PFSK-1 (cell line): ENCODE measurements at regions not wholly inside any gene's neighbourhood (a gene's known extent, or its start where the extent isn't known, plus 50 kb on each side); places are given as distances from the start of the nearest gene placed in this dataset.

Source experiments
- FOXP2 ChIP-seq: optimal IDR thresholded peaks from 2 replicates; pipeline ENCODE3; 2011; ENCODE audit warnings: borderline replicate concordance, control low read depth, inconsistent platforms; ENCODE audit not compliant: insufficient read depth; ENCODE audit errors: extremely low read length, extremely low read depth
- POLR2AphosphoS5 ChIP-seq: IDR thresholded peaks from 2 replicates; pipeline ENCODE4 v1.6.1; 2012; ENCODE audit warnings: low read depth, mild to moderate bottlenecking, control low read depth, low read length, moderate library complexity
- REST ChIP-seq, 2 experiments: IDR thresholded peaks; 2 replicates each; pipeline versions ENCODE4 v1.6.1 to v1.8.0; 2011 to 2012; ENCODE audit warnings: low read depth in 2 of 2, low read length in 2 of 2, control low read depth in 1 of 2, inconsistent platforms in 1 of 2, mild to moderate bottlenecking in 1 of 2, moderate library complexity in 1 of 2; ENCODE audit not compliant: insufficient read depth in 1 of 2
- SIN3A ChIP-seq: IDR thresholded peaks from 2 replicates; pipeline ENCODE4 v1.6.1; 2012; ENCODE audit warnings: mild to moderate bottlenecking, low read length, moderate library complexity, borderline replicate concordance; ENCODE audit not compliant: insufficient read depth
- TAF1 ChIP-seq: IDR thresholded peaks from 2 replicates; pipeline ENCODE4 v1.6.1; 2012; ENCODE audit warnings: low read length, control low read depth, borderline replicate concordance; ENCODE audit not compliant: insufficient read depth

GRCh38 chr2:164053021-164053420 lies 317.2 kb upstream of the FIGN start:
- TF ChIP-seq SIN3A: no peak
- TF ChIP-seq TAF1: no peak
- no peak for TF ChIP-seq REST (IDR thresholded peaks at IDR 0.05; ENCODE audit: insufficient read depth in 1 of 2, low read depth in 2 of 2, low read length in 2 of 2)
- no peak for TF ChIP-seq FOXP2
- no peak for TF ChIP-seq POLR2AphosphoS5

- no peak for TF ChIP-seq SIN3A
- no peak for TF ChIP-seq POLR2AphosphoS5
- no peak for TF ChIP-seq FOXP2
- TF ChIP-seq TAF1: no peak
- no peak for TF ChIP-seq REST (IDR thresholded peaks at IDR 0.05; ENCODE audit: insufficient read depth in 1 of 2, low read depth in 2 of 2, low read length in 2 of 2)
Measured at GRCh38 chr2:164052006-164052405, 316.2 kb upstream of the FIGN start.

GRCh38 chr2:164048729-164049128 lies 312.9 kb upstream of the FIGN start:
- no peak for TF ChIP-seq SIN3A
- TF ChIP-seq TAF1: no peak
- TF ChIP-seq FOXP2: no peak

GRCh38 chr2:164046040-164046439 lies 310.2 kb upstream of the FIGN start:
- TF ChIP-seq SIN3A (no peak), TAF1 (no peak), FOXP2 (no peak), POLR2AphosphoS5 (no peak), REST (IDR thresholded peaks at IDR 0.05; ENCODE audit: insufficient read depth in 1 of 2, low read depth in 2 of 2, low read length in 2 of 2) (no peak)

- no peak for TF ChIP-seq REST (IDR thresholded peaks at IDR 0.05; ENCODE audit: insufficient read depth in 1 of 2, low read depth in 2 of 2, low read length in 2 of 2)
- TF ChIP-seq TAF1: no peak
- no peak for TF ChIP-seq SIN3A
- TF ChIP-seq FOXP2: no peak
- no peak for TF ChIP-seq POLR2AphosphoS5
Measured at GRCh38 chr2:164044622-164045021, 308.8 kb upstream of the FIGN start.
